Endothelial cell of umbilical vein (primary cell): ENCODE measurements at regions not wholly inside any gene's neighbourhood (a gene's known extent, or its start where the extent isn't known, plus 50 kb on each side); places are given as distances from the start of the nearest gene placed in this dataset.

Experiments used
- BruUV-seq: library from RNA; stranded (reverse); fragments of 400-500 nt; replicated peaks from 2 replicates; lab custom pipeline; 2021; lab: Mats Ljungman, UMichigan
- CTCF ChIA-PET: fragments of 300-600, 350-600 bp; sonication (Branson Sonifier 250); formaldehyde crosslinking; loops from one replicate; lab custom pipeline; 2021; ENCODE audit warnings: antibody characterized with exemption, inconsistent platforms; lab: Charles Lee
- POLR2A ChIA-PET: fragments of 300-600, 350-600 bp; sonication (Branson Sonifier 250); formaldehyde crosslinking; loops from one replicate; lab custom pipeline; 2021; ENCODE audit warnings: antibody characterized with exemption, inconsistent platforms; lab: Charles Lee
- DNase-seq: peaks from one replicate; pipeline ENCODE4 v3.0.0-alpha.2; 2011; ENCODE audit warnings: low read depth, low spot score
- FAIRE-seq: peaks from 2 replicates; lab custom pipeline; 2011; peaks lifted over from hg19 to GRCh38; lab: Jason Lieb, UNC
- H2AFZ ChIP-seq: 2 replicates; pipeline ENCODE4 v1.6.0; 2012; ENCODE audit warnings: low read depth, low read length, control low read depth, inconsistent platforms
- H3K27ac ChIP-seq: 2 replicates; pipeline ENCODE4 v1.5.1; 2011; ENCODE audit warnings: low read depth, mild to moderate bottlenecking, control low read depth, low read length, moderate library complexity; ENCODE audit not compliant: insufficient read depth
- H3K27me3 ChIP-seq, 2 experiments: 2 replicates each; pipeline versions ENCODE4 v1.6.0 to v1.6.1; 2011; ENCODE audit warnings: low read length in 2 of 2, mixed read lengths in 1 of 2; ENCODE audit not compliant: control insufficient read depth in 2 of 2, insufficient read depth in 2 of 2
- H3K36me3 ChIP-seq, 2 experiments: 2 replicates in 1 of 2; 3 replicates in 1 of 2; pipeline ENCODE4 v1.5.1; 2011; ENCODE audit warnings: low read length in 2 of 2, mild to moderate bottlenecking in 1 of 2, moderate library complexity in 1 of 2; ENCODE audit not compliant: control insufficient read depth in 2 of 2, insufficient read depth in 2 of 2; ENCODE audit errors: extremely low read depth in 1 of 2
- H3K4me1 ChIP-seq: 3 replicates; pipeline ENCODE4 v1.5.1; 2011; ENCODE audit warnings: mild to moderate bottlenecking, low read length; ENCODE audit not compliant: control insufficient read depth, insufficient read depth; ENCODE audit errors: extremely low read depth
- H3K4me2 ChIP-seq: 2 replicates; pipeline ENCODE4 v1.6.1; 2011; ENCODE audit warnings: low read length, control low read depth, mixed read lengths; ENCODE audit not compliant: insufficient read depth
- H3K4me3 ChIP-seq, 3 experiments: fragments of 200-600 bp in 1 of 3; sonication (generic), shearing (Covaris generic) in 1 of 3; replicated peaks in 1 of 3; 2 replicates each; pipeline ENCODE4 v1.5.1; 2011 to 2016; ENCODE audit warnings: control low read depth in 3 of 3, low read length in 3 of 3, mild to moderate bottlenecking in 2 of 3, inconsistent platforms in 1 of 3, low read depth in 1 of 3, moderate library complexity in 1 of 3; ENCODE audit not compliant: insufficient read depth in 1 of 3
- H3K79me2 ChIP-seq: 2 replicates; pipeline ENCODE4 v1.6.0; 2012; ENCODE audit warnings: low read length, inconsistent platforms; ENCODE audit not compliant: control insufficient read depth, insufficient read depth
- H3K9ac ChIP-seq: replicated peaks from 2 replicates; pipeline ENCODE3; 2011; ENCODE audit warnings: low read length, control low read depth; ENCODE audit not compliant: insufficient read depth; ENCODE audit errors: extremely low read depth
- H3K9me1 ChIP-seq: replicated peaks from 3 replicates; pipeline ENCODE4 v1.6.0; 2011; ENCODE audit warnings: mild to moderate bottlenecking, low read length; ENCODE audit not compliant: control insufficient read depth, insufficient read depth; ENCODE audit errors: extremely low read depth
- H3K9me3 ChIP-seq: replicated peaks from 2 replicates; pipeline ENCODE4 v1.5.1; 2012; ENCODE audit warnings: low read length, inconsistent platforms; ENCODE audit not compliant: control insufficient read depth, insufficient read depth
- H4K20me1 ChIP-seq: replicated peaks from 2 replicates; pipeline ENCODE3; 2011; ENCODE audit warnings: mild to moderate bottlenecking, low read length; ENCODE audit not compliant: control insufficient read depth, insufficient read depth; ENCODE audit errors: extremely low read depth
- EZH2 ChIP-seq: IDR thresholded peaks from 2 replicates; pipeline ENCODE4 v1.6.1; 2012; ENCODE audit warnings: borderline replicate concordance, low read depth, mild to moderate bottlenecking, moderate library complexity, low read length, inconsistent platforms; ENCODE audit not compliant: severe bottlenecking
- FOS ChIP-seq: IDR thresholded peaks from 2 replicates; pipeline ENCODE4 v1.6.1; 2011; ENCODE audit warnings: mild to moderate bottlenecking, low read length, moderate library complexity, borderline replicate concordance; ENCODE audit not compliant: insufficient read depth
- GATA2 ChIP-seq: IDR thresholded peaks from 2 replicates; pipeline ENCODE4 v1.7.0; 2011; ENCODE audit warnings: low read depth, mild to moderate bottlenecking, moderate library complexity, mixed read lengths, low read length; ENCODE audit not compliant: insufficient read length, insufficient read depth
- JUN ChIP-seq: IDR thresholded peaks from 2 replicates; pipeline ENCODE4 v1.6.1; 2011; ENCODE audit warnings: borderline replicate concordance, low read depth; ENCODE audit not compliant: insufficient read length, insufficient read depth
- MAX ChIP-seq: IDR thresholded peaks from 2 replicates; pipeline ENCODE4 v1.6.1; 2011; ENCODE audit not compliant: insufficient read depth, insufficient read length
- MYC ChIP-seq: IDR thresholded peaks from one replicate; pipeline ENCODE4 v1.6.1; 2011; ENCODE audit warnings: mild to moderate bottlenecking, low read depth, low read length
- POLR2A ChIP-seq: IDR thresholded peaks from 2 replicates; pipeline ENCODE4 v1.6.1; 2012; ENCODE audit warnings: low read depth, mild to moderate bottlenecking, control low read depth, low read length
- POLR2AphosphoS5 ChIP-seq: IDR thresholded peaks from 2 replicates; pipeline ENCODE4 v1.6.1; 2012; ENCODE audit warnings: low read depth, mild to moderate bottlenecking, control low read depth, low read length, moderate library complexity; ENCODE audit not compliant: insufficient read depth
- dilution Hi-C: fragments of 300-500 bp; cut with MboI; formaldehyde crosslinking; loops from one replicate; pipeline ENCODE4 v1.15.0; 2019; ENCODE audit warnings: low sequenced_read_pairs; ENCODE audit not compliant: extremely low pct_ligation_motif_present
- intact Hi-C: fragments of 100-400 bp; cut with micrococcal nuclease; formaldehyde crosslinking; loops from one replicate; pipeline ENCODE4 v1.10.0; 2022
- TF ChIP-seq, protein P1 (sequence below), 2 donors: IDR thresholded peaks; 1 replicate in 1 of 2; 2 replicates in 1 of 2; pipeline ENCODE4 v1.5.1; 2011; ENCODE audit warnings: low read length in 2 of 2, mild to moderate bottlenecking in 2 of 2, moderate library complexity in 2 of 2, control low read depth in 1 of 2, inconsistent platforms in 1 of 2, low read depth in 1 of 2; ENCODE audit not compliant: insufficient read depth in 1 of 2; ENCODE audit errors: extremely low read depth in 1 of 2

GRCh38 chr1:222195857-222196256 is 352.0 kb downstream of the HHIPL2 start:
- ChIA-PET POLR2A (no interaction called here), CTCF (no interaction called here)
- no peaks in the 10 kb centered on the region for H3K27me3 ChIP-seq
- no peaks in the 10 kb centered on the region for H3K9me1 ChIP-seq
- no peak for FAIRE-seq
- H3K4me3 ChIP-seq, result no peak overlapping the region
- peaks cover 2% of the 10 kb centered on the region for H3K9me3 ChIP-seq
- H3K27ac ChIP-seq, result no peak overlapping the region
- BruUV-seq, result no TSS peak
- no peaks in the 10 kb centered on the region for H3K4me1 ChIP-seq
- dilution Hi-C loops (no loop called here), intact Hi-C loops (no loop called here)
- no peak for DNase-seq
- no peak overlapping the region for H2AFZ ChIP-seq
- no peaks in the 10 kb centered on the region for H3K36me3 ChIP-seq
- no peak overlapping the region for H3K9ac ChIP-seq
- no peaks in the 10 kb centered on the region for H4K20me1 ChIP-seq
- H3K4me2 ChIP-seq, result no peak overlapping the region
- TF ChIP-seq EZH2 (no peak), MYC (no peak), POLR2AphosphoS5 (no peak), JUN (no peak), MAX (no peak), POLR2A (no peak), GATA2 (no peak), FOS (no peak)
- TF ChIP-seq, protein P1, sequence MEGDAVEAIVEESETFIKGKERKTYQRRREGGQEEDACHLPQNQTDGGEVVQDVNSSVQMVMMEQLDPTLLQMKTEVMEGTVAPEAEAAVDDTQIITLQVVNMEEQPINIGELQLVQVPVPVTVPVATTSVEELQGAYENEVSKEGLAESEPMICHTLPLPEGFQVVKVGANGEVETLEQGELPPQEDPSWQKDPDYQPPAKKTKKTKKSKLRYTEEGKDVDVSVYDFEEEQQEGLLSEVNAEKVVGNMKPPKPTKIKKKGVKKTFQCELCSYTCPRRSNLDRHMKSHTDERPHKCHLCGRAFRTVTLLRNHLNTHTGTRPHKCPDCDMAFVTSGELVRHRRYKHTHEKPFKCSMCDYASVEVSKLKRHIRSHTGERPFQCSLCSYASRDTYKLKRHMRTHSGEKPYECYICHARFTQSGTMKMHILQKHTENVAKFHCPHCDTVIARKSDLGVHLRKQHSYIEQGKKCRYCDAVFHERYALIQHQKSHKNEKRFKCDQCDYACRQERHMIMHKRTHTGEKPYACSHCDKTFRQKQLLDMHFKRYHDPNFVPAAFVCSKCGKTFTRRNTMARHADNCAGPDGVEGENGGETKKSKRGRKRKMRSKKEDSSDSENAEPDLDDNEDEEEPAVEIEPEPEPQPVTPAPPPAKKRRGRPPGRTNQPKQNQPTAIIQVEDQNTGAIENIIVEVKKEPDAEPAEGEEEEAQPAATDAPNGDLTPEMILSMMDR (IDR thresholded peaks at IDR 0.05; ENCODE audit: extremely low read depth in 1 of 2, insufficient read depth in 1 of 2, low read depth in 1 of 2, low read length in 2 of 2), result no peak
- no peaks in the 10 kb centered on the region for H3K79me2 ChIP-seq
